Activated CD8-positive, alpha-beta memory T cell treated with anti-CD3 and anti-CD28 coated beads, Interleukin-2, amount 50 U/mL, for 24 hours (primary cell): ENCODE measurements at regions not wholly inside any gene's neighbourhood (a gene's known extent, or its start where the extent isn't known, plus 50 kb on each side); places are given as distances from the start of the nearest gene placed in this dataset.
"Not testable (repeated sequence)": the region's sequence is repeated elsewhere in the genome, so short reads cannot be mapped to it uniquely, and the experiment has no call there.

ENCODE experiments used
- DNase-seq: peaks from one replicate; pipeline ENCODE4 v3.0.0-alpha.2; 2020; ENCODE audit errors: extremely low read depth

DNA sequence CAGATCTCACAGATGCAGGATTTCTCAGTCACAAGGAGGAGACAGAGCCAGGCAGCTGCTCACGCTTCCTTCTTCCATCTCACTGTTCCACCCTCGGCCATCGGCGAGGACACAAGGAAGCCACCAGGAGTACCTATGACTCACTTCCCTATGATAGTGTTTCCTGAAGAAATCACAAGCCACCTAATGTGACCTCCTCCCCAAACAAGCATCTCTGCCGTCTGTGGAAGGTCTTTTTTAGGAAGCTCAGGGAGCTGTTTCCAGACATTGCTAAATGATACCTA, 672.7 kb downstream of the TBC1D22A start:
- no peak for DNase-seq

DNA sequence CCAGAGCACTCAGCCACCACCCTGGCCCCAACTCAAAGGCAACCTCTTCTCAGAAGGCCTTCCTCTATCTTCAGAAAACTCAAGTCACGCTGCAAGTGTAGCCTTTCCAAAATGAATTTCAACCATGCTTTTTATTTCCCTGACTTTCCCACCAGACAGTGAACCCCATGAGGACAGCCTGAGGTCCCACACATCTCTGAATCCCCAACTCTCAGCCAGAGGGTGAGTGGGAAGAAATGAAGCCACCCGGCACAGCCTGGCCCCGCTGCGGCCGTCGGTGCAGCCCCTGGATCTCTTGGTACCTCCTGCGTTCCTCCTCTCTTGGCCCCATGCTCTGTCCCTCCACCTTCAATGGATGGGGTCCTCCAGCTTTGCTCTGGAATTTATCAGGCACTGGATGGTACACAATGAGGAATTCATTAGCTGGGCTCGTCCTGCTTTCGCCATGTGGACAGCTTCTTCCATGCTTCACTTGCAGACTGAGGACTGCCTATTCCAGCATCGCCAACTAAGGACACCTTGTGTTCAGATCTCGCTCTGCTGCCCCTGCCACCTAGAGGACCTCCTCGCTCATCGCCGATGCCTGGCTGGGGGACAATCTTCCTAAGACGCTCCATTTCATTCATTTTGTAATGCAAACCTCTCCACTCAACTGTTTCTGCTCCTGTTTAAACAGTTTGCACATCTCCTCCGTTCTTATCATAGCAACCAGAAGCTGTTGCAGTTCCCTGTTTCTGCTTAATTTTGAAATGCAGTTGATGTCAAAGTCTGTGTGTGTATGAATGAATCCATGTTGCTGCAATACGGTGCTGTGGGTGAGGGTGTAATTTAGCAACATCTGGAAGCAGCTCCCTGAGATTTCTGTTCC, 672.1 kb downstream of the TBC1D22A start:
- no peak for DNase-seq

DNA sequence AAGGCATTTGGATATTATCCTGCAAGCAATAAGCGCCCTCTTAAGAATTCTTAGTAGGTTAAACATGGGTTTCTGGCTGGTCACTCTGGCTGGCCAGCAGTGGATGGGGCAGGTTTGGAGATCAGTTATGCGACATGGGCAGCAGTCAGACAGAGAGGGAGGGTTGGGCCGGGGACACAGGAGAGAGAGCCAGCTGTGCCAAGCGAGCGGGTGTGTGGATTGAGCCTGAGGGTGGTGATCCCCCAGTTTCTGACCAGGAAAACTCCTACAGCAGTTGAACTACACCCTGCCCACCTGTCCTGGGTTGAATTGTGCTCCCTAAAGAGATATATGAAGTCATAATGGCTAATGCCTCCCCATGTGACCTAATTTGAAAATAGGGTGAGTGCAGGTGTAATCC, 671.2 kb downstream of the TBC1D22A start:
- DNase-seq = no peak

DNA sequence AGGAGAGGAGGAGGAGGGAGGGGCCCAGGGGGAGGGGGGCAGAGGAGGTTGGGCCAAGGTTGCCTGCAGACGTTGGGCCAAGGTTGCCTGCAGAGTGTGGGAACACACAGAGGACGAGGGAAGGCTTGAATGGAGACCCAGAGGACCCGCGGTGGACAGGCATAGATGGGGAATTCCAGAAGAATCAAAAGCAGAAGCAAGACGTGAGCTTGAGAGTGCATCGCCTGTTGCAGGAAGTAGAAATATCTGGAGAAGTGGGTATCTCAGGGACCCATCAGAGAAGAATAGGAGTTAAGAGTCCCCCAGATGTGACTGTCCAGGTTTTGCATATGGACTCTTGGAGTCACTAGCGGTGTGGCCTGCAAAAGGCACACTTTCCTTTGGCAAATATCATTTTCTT, 670.2 kb downstream of the TBC1D22A start:
- DNase-seq = no peak

DNA sequence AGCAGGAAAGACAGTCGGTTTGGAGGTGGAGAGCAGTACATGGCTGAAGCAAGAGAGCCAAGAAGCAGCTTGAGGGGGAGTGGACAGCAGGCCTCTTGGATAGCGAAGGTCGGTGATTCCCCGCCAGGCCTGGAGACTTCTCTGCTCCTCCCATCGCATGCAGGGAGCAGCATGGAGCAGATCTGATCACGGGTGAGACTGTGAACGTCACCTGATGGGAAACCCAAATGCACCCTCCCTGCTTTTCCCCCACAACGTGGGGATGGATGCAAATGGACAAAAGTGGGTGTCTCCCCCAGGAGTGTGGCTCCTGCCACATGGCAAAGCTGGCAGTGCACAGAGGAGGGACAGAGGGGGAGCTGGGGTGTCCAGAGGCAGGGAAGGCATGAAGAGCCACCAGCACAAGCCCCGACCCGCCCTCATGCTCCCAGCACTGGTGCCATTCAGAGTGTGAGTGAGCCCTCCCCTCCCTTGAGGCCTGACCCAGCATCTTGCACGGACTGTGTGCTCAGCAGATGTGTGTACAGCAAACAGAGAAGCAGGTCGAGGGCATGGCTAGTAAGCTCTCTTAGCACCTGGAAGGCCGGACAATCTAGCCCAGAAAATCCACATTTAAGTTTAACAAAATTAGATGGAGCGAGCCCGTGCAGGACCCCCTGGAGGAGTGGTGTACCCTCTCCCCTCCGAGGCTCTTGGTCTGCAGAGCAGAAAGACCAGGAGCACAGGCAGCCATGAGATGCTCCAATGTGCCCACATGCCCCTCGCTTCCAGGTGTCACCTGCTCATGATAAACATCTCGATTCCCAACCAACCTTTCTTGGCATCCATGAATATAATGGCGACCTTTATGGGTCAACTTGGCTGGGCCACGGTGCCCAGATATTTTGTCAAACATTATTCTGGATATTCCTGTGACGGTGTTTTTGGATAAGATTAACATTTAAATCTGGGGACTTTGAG, 661.7 kb downstream of the TBC1D22A start:
- no peak for DNase-seq

DNA sequence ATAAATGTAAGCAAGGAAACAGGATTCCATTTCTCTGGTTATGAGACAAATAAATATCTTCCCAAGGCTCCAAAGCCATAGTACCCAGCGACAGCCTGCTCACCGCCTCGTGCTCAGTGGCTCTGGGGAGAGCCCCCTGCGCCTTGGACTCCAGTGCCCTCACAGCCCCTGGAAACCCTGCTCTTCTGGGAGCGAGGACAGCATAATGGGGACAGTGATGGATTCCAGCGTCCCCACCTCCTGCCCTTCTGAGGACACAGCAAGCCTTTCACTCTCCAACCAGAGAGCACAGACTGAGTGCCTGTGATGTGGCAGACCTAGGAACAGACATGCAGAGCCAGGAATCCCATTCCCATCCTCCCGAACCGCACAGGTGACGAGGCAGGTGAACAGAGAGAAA, 660.8 kb downstream of the TBC1D22A start:
- no peak for DNase-seq

DNA sequence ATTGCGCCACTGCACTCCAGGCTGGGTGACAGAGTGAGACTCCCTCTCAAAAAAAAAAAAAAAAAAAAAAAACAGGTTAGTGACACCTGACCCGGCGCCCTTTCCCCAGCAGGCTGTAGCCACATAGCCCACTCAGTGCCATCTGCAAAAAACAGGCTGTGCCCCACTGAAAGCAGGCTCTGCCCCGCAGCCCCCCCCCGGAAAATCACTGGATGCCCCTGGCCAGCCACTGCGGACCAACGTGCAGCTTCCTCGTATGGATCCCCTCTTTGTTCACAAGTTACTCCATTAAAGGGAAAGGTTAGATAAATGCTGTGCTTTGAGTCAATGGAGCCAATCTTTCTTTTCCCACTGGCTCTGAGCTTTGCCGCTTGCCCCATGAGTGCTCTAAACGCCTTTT, 660.3 kb downstream of the TBC1D22A start:
- DNase-seq = no peak

DNA sequence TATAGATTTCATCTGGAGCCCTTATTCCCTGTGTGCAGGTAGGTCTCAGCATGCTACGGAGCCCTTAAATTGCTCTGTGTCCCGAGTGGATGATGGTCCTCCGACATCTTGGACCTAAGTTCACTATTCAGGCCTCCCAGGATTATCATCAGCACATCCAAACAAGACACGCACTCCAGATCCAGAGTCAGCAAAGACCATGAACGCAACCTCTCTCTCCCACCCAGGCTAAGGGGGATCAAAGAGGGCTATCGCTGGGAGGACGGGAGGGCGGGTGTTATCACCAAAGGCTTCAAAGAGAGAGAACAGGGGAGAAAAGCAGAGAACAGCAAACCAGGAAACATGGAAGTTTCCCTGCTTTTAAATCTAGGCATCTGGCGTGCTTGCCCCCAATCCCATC, 659.4 kb downstream of the TBC1D22A start:
- no peak for DNase-seq

DNA sequence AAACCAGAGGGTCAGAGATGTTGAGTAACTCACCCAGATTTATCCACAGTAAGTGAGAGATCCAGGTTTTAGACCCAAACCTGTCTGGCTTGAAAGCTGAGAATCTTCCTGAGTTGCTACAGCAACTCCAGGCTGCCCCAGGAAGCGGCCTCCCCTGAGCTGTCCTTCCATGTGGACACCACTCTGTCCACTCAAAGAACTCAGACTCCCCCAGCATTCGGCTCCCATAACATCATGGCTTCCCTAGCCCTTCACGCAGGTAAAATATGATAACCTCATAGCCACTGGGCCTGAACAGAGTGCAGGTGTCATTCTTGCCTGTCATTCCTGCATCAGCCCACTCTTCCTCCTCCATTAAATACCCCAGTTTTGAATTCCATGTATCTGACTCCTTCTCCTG, 657.8 kb downstream of the TBC1D22A start:
- DNase-seq = no peak

DNA sequence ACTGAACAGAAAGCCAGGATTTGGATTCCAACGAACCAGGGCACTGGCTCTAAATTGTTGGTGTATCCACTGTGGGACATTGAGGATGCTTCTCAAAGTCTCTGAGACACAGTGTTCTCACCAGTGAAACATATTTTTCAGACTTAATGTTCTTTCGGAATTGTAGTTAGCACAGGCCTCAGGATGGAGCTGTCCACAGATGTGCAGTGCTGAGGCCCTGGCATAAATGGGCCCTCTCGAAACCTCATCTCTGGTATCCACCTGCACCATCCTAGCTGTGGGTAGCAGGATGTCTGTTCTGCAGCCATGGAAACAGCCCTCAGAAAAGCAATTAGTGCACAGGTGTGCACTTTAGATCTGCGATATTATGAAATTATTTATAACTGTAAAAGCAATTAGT, 656.8 kb downstream of the TBC1D22A start:
- no peak for DNase-seq

DNA sequence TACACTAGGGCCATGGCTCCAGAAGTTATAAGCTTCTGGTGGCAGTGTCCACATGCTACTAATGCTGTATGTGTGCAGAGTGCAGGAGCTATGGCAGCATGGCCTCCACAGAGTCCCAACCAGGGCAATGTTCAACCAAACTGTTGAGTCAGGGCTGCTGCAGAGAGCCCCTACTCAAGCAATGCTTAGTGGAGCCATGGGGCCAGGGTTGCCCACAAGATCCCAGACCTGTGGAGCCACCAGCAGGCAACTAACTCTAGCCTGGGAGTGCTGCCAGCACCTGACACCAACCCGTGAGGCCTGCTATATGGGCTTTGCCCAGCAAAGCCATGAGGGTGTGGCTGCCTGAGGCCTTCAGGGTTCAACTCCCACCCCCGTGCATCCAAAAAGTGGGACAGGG, 655.2 kb downstream of the TBC1D22A start:
- DNase-seq = no peak

DNA sequence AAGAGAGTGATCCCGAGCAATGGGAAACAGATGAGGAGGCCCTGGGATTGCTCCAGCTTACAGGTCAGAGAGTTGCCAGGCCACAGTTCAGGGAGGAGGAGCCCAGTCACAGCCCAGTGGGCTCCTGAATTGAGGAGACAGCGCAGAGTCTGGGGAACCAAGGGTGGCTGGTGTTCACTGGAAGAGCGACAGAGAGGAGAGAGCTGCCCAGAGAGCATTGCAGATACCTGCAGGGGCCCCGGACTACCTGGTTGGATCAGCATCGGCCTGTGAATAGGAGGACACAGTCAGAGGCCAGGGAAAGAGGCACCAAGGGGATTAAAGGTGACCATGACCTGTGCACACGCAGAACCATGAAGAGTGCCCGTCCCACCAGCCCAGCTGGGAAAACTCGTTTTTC, 648.6 kb downstream of the TBC1D22A start:
- DNase-seq = no peak

DNA sequence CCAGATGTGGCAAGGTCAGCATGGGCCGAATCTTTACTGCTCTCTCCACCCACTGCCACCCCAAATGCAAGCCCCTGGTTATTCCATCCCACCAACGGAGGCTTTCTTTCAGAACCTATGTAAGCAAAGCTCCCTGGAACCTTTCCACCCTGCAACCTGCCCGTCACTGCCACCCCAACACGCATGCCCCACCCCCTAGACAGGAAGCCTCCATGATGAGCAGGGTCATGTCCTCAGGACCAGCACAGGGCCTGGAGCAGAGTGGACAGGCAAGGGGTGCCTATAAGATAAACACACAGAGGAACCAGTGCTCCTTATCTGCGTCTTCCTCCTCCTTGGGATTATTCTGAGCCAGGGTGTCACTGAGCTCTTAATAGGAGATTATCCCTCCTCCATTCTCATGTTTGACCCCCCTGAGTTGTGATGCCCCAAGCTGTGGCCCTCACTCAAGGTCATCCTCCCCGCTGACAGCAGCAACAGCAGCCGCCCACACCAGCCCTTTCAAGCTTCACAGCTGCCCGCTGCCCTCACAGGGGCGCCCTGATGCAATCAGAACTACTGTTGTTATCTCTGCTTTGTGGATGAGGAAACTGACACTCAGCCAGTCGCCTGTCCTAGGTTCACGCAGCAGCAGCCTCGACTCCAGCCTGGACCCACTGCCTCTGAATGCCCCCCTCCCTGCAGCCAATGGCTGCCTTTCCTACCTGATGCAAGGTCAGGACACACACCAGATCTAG, 647.3 kb downstream of the TBC1D22A start:
- no peak for DNase-seq

DNA sequence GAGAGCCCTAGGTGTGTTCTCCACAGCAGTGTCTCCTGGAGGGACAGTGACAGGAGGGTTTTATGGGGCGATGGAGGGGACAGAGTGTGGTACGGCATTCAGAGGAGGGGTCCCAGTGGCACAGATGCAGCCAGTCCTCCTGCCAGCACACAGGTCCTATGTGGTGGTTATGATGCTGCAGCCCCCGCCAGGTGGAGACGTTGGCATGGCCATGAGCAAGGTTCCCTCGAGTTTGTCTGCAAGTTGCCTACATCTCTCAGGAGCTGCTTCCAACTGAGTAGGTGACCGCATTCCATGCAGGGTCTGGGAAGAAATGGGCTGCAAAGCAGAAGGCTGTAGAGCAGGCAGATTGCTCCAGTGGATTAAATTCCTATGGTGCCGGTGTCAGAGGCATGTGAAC, 646.0 kb downstream of the TBC1D22A start:
- DNase-seq = no peak

DNA sequence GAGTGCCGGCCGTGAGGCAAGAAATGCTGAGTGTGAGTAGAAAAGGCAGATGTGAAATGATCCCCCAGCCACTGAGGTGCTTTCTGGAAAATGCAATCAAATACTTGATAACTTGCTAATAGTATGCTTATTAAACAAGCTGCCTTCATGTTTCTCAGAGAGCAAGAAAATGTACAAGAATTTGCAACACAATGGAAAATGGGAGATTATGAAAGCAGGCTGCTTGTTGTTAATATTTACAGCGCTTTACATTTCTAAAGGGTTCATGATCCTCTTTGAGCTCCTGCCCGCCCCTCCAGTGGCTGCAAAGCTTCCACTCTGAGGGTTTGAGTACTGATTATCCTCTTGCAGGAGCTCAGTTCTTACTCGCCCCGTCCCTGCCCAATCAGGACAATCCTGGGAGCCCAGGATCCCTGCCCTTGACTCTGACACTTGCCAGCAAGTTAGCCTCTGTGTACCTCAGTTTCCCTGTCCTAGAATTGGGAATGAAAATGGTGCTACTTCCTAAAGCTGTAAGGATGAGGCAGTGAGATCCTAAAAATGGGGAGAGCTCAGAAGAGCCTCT, 645.1 kb downstream of the TBC1D22A start:
- no peak for DNase-seq

DNA sequence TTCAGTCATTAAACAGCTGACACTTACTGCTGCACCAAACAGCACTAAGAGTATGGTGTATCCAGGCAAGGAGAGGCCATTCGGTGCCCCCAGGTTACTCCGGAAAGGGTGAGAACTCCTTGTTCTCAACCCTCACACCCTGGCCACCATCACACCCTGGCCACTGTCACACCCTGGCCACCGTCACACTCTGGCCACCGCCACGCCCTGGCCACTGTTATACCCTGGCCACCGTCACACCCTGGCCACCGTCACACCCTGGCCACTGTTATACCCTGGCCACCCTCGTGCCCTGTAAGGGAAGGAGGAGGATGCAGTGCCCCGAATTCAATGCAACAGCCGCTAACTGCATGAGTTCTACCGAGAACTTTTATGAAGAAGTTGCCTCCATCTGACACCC, 644.4 kb downstream of the TBC1D22A start:
- no peak for DNase-seq

DNA sequence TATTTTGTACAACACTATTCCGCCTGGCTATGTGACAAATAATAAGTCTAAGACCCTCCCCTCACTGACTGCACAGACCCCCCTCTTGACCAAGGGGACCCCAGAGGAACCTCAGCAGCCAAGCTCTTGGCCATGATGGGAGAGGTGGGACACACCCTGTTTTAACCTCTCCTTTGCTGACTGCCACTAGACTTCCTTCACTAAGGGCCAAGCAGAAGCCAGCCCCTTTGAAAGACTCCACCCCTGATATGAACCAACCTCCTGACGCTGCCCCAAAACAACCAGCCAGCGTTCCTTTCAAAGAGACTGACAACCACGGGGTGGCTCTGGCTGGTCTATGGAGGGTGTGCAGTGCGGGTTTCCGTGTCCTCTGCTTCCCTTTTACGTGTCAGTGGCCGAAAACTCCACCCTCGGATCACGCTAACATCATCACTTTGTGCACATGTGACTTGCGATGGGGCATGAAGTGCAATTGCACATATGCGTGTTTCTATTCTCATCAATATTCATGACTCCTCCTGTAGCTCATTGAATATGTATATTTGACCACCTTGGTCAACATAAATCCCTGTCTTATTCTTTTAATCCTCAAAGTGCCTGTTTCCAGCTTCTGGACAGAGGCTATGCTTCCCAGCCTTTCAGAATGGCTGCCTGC, 643.9 kb downstream of the TBC1D22A start:
- DNase-seq = no peak

DNA sequence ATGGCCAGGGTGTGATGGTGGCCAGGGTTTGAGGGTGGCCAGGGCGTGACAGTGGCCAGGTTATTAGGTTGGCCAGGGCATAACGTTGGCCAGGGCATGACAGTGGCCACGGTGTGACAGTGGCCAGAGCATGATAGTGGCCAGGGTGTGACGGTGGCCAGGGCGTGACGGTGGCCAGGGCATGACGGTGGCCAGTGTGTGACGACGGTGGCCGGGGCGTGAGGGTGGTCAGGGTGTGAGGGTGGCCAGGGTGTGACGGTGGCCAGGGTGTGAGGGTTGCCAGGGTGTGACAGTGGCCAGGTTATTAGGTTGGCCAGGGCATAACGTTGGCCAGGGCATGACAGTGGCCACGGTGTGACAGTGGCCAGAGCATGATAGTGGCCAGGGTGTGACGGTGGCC, 642.8 kb downstream of the TBC1D22A start:
- not testable (repeated sequence) for DNase-seq

DNA sequence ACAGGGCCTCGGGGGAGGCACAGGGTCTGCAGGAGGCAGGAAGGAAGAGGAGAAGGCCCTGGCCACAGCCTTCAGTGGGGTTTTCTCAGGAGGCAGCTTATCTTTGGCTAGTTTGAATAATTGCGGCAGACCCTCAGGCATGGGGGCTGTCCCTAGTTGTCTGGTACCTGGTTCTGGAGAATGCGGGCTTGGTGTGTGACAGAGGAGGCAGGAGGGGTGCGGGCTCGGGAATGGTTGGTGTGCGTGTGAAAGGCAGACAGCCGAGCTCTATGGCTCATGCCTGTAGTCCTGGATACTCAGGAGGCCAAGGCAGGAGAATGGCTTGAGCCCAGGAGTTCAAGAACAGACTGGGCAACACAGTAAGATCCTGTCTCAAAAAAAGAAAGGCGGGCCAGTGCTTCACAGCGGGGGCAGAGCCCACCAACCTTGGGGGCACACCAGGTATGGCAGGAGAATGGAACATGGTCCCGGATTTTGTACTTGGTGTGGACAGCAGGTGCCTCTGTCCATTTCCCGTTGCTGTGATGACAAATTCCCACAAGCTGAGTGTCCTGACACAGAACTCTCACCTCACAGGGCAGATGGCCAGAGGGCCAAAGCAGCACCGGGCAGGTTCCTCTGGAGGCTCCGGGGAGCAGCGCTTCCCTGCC, 640.6 kb downstream of the TBC1D22A start:
- DNase-seq = no peak

DNA sequence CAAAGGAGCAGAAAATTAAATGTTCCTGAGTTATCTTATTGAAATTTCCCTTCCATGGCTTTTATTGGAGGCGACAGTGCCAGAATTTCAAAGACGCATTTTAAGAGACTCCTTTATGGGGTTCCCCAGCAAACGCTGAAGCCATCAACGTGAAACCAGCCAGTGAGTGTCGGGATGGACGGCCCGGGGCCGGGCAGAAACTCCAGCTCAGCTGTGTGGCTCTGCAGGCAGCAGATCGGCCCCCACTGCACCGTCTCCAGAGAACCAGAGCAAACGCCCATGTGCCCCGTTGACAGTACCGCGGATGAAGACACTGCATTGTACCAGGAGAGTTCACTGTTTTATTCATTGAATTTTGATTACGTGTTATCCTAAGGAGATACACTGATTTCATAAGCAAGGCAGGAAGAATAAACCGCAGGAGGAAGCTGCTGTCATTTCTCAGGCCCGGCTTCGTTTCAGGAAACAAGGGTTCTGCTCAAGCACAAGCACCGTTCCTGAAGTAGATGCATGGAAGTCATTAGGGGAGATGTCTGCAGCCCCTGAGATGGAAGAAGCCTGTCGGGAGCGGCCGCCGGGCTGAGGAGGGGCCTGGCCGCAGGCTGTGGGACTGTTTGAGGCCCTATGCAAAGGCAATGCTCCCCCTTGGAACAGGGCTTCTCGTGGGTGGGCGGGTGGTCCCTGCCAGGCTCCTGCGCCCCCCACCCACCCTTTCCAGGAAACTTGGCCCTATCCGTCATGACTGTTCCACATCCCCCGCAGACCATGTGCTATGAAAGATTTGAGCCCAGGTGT, 639.7 kb downstream of the TBC1D22A start:
- no peak for DNase-seq
